Neuronal stem cell (in vitro differentiated cells): ENCODE measurements at regions not wholly inside any gene's neighbourhood (a gene's known extent, or its start where the extent isn't known, plus 50 kb on each side); places are given as distances from the start of the nearest gene placed in this dataset.

ENCODE experiments used
- DNase-seq: peaks from one replicate; pipeline ENCODE4 v3.0.0-alpha.2; 2013; ENCODE audit warnings: low spot score
- H2AFZ ChIP-seq: one replicate; pipeline ENCODE4 v1.6.1; 2013; ENCODE audit warnings: mild to moderate bottlenecking, low read length, inconsistent platforms
- H2AK5ac ChIP-seq: 2 replicates; pipeline ENCODE4 v1.6.1; 2013; ENCODE audit warnings: low read depth, mild to moderate bottlenecking, inconsistent platforms, low read length, moderate library complexity, mixed read lengths
- H2BK120ac ChIP-seq: 2 replicates; pipeline ENCODE4 v1.6.1; 2013; ENCODE audit warnings: low read depth, mild to moderate bottlenecking, inconsistent platforms, low read length, moderate library complexity, mixed read lengths
- H2BK12ac ChIP-seq: one replicate; pipeline ENCODE4 v1.6.1; 2013; ENCODE audit warnings: low read length, inconsistent platforms
- H2BK15ac ChIP-seq: 2 replicates; pipeline ENCODE4 v1.6.1; 2013; ENCODE audit warnings: mild to moderate bottlenecking, low read length, inconsistent platforms, mixed read lengths
- H2BK5ac ChIP-seq: one replicate; pipeline ENCODE4 v1.6.1; 2013; ENCODE audit warnings: inconsistent platforms, mild to moderate bottlenecking, low read length, moderate library complexity
- H3K14ac ChIP-seq: one replicate; pipeline ENCODE4 v1.6.1; 2013; ENCODE audit warnings: low read length, inconsistent platforms
- H3K18ac ChIP-seq: 2 replicates; pipeline ENCODE4 v1.6.1; 2013; ENCODE audit warnings: low read length, inconsistent platforms
- H3K23ac ChIP-seq: 2 replicates; pipeline ENCODE4 v1.6.1; 2013; ENCODE audit warnings: low read depth, mild to moderate bottlenecking, mixed read lengths, low read length, inconsistent platforms; ENCODE audit not compliant: poor library complexity
- H3K27ac ChIP-seq: replicated peaks from 3 replicates; pipeline ENCODE4 v1.5.1; 2013; ENCODE audit warnings: low read length, inconsistent platforms
- H3K27me3 ChIP-seq, 3 experiments: 2 replicates each; pipeline ENCODE4 v1.6.1; 2013; ENCODE audit warnings: low read length in 3 of 3, mild to moderate bottlenecking in 2 of 3, inconsistent platforms in 1 of 3, low read depth in 1 of 3, mixed read lengths in 1 of 3, moderate library complexity in 1 of 3; ENCODE audit not compliant: control insufficient read depth in 3 of 3, insufficient read depth in 3 of 3
- H3K36me3 ChIP-seq, 2 donors: replicated peaks in 1 of 2; 2 replicates each; pipeline ENCODE4 v1.6.1; 2013; ENCODE audit warnings: low read length in 2 of 2; ENCODE audit not compliant: control insufficient read depth in 2 of 2, insufficient read depth in 2 of 2
- H3K4ac ChIP-seq: 2 replicates; pipeline ENCODE4 v1.6.1; 2013; ENCODE audit warnings: inconsistent platforms, mild to moderate bottlenecking, low read length, moderate library complexity
- H3K4me1 ChIP-seq, 2 donors: 1 replicate in 1 of 2; 2 replicates in 1 of 2; pipeline ENCODE4 v1.6.1; 2013; ENCODE audit warnings: low read length in 2 of 2, low read depth in 1 of 2; ENCODE audit not compliant: control insufficient read depth in 2 of 2, insufficient read depth in 1 of 2
- H3K4me2 ChIP-seq: one replicate; pipeline ENCODE4 v1.6.1; 2013; ENCODE audit warnings: mild to moderate bottlenecking, low read length, inconsistent platforms; ENCODE audit not compliant: insufficient read depth, poor library complexity, severe bottlenecking
- H3K4me3 ChIP-seq, 2 donors: 2 replicates each; pipeline ENCODE4 v1.5.1; 2013; ENCODE audit warnings: low read length in 2 of 2, mild to moderate bottlenecking in 2 of 2, inconsistent platforms in 1 of 2, moderate library complexity in 1 of 2
- H3K79me1 ChIP-seq: one replicate; pipeline ENCODE4 v1.6.1; 2013; ENCODE audit warnings: low read depth, mild to moderate bottlenecking, inconsistent platforms, low read length, moderate library complexity
- H3K9ac ChIP-seq: one replicate; pipeline ENCODE4 v1.6.1; 2013; ENCODE audit warnings: mild to moderate bottlenecking, low read depth, low read length, inconsistent platforms; ENCODE audit not compliant: poor library complexity
- H3K9me3 ChIP-seq, 2 donors: replicated peaks in 1 of 2; 2 replicates each; pipeline versions ENCODE3 to v1.6.1; 2013; ENCODE audit warnings: low read length in 2 of 2, mild to moderate bottlenecking in 2 of 2, inconsistent platforms in 1 of 2, low read depth in 1 of 2, mixed read lengths in 1 of 2, moderate library complexity in 1 of 2; ENCODE audit not compliant: control insufficient read depth in 2 of 2, insufficient read depth in 1 of 2
- H4K8ac ChIP-seq: one replicate; pipeline ENCODE4 v1.6.1; 2013; ENCODE audit warnings: low read depth, mild to moderate bottlenecking, inconsistent platforms, low read length, moderate library complexity
- H4K91ac ChIP-seq: one replicate; pipeline ENCODE4 v1.6.1; 2013; ENCODE audit warnings: low read length, low read depth, mild to moderate bottlenecking, inconsistent platforms; ENCODE audit not compliant: poor library complexity
- WGBS, 2 donors: extraction: QIAGEN DNeasy Blood & Tissue Kit; methylation state at CpG; one replicate each; pipeline ENCODE4 v1.1.7; 2013; ENCODE audit warnings: missing lambda C conversion rate in 2 of 2, mixed read lengths in 1 of 2; ENCODE audit not compliant: insufficient read length in 2 of 2, insufficient replicate concordance in 1 of 2; ENCODE audit errors: extremely low coverage in 2 of 2; 5-methylcytosine and 5-hydroxymethylcytosine counted together

GRCh38 chr14:53621433-53621832 is 335.2 kb downstream of the BMP4 start:
- Histone ChIP-seq H3K14ac (no peak overlapping the region), H4K8ac (no peak overlapping the region), H3K4me3 (no peak overlapping the region), H3K4ac (no peak overlapping the region), H3K9me3 (no peaks in the 10 kb centered on the region), H3K27ac (no peak overlapping the region), H3K27me3 (no peaks in the 10 kb centered on the region), H2BK5ac (no peak overlapping the region), H3K4me1 (peaks cover 0 to 6% of the 10 kb centered on the region in 2 donors), H2BK120ac (no peak overlapping the region), H3K23ac (no peak overlapping the region), H2AK5ac (no peak overlapping the region), H3K4me2 (no peak overlapping the region), H3K18ac (no peak overlapping the region), H3K9ac (no peak overlapping the region), H2BK15ac (no peak overlapping the region), H2BK12ac (no peak overlapping the region), H3K36me3 (no peaks in the 10 kb centered on the region), H3K79me1 (no peaks in the 10 kb centered on the region), H4K91ac (no peak overlapping the region), H2AFZ (no peak overlapping the region)
- WGBS, 2 donors: no CpG with 5 or more reads among the region's 3 CpGs
- no peak for DNase-seq

- Histone ChIP-seq H3K4me1 (peaks cover 0 to 6% of the 10 kb centered on the region in 2 donors), H2AFZ (no peak overlapping the region), H2AK5ac (no peak overlapping the region), H3K23ac (no peak overlapping the region), H3K9me3 (no peaks in the 10 kb centered on the region), H3K27ac (no peak overlapping the region), H2BK120ac (no peak overlapping the region), H4K8ac (no peak overlapping the region), H3K4me2 (no peak overlapping the region), H2BK5ac (no peak overlapping the region), H3K27me3 (no peaks in the 10 kb centered on the region), H3K79me1 (no peaks in the 10 kb centered on the region), H3K18ac (no peak overlapping the region), H3K9ac (no peak overlapping the region), H2BK15ac (no peak overlapping the region), H3K14ac (no peak overlapping the region), H4K91ac (no peak overlapping the region), H3K4me3 (no peak overlapping the region), H3K36me3 (no peaks in the 10 kb centered on the region), H3K4ac (no peak overlapping the region), H2BK12ac (no peak overlapping the region)
- no CpG with 5 or more reads among the region's 1 CpG for WGBS, 2 donors
- DNase-seq: no peak
Observed at GRCh38 chr14:53620890-53621289, 335.7 kb downstream of the BMP4 start.

- no CpG with 5 or more reads among the region's 2 CpGs for WGBS, 2 donors
- no peaks in the 10 kb centered on the region for H3K27me3 ChIP-seq
- H3K36me3 ChIP-seq: no peaks in the 10 kb centered on the region
- no peak overlapping the region for H3K18ac ChIP-seq
- no peak overlapping the region for H3K23ac ChIP-seq
- no peak for DNase-seq
- no peak overlapping the region for H3K4ac ChIP-seq
- H3K4me2 ChIP-seq: no peak overlapping the region
- H4K91ac ChIP-seq: no peak overlapping the region
- no peak overlapping the region for H2AFZ ChIP-seq
- H3K4me1 ChIP-seq: peaks cover 0 to 6% of the 10 kb centered on the region in 2 donors
- H3K14ac ChIP-seq: no peak overlapping the region
- H3K4me3 ChIP-seq: no peak overlapping the region
- H2BK12ac ChIP-seq: no peak overlapping the region
- no peak overlapping the region for H2BK5ac ChIP-seq
- H3K9me3 ChIP-seq: no peaks in the 10 kb centered on the region
- no peak overlapping the region for H2BK120ac ChIP-seq
- no peak overlapping the region for H3K9ac ChIP-seq
- H3K27ac ChIP-seq: no peak overlapping the region
- H2AK5ac ChIP-seq: no peak overlapping the region
- H3K79me1 ChIP-seq: no peaks in the 10 kb centered on the region
- H4K8ac ChIP-seq: no peak overlapping the region
- H2BK15ac ChIP-seq: no peak overlapping the region
Observed at GRCh38 chr14:53620317-53620716, 336.3 kb downstream of the BMP4 start.

GRCh38 chr14:53619691-53620231 is 336.9 kb downstream of the BMP4 start:
- H2BK120ac ChIP-seq: no peak overlapping the region
- no peak overlapping the region for H3K4me3 ChIP-seq
- no peak overlapping the region for H2BK12ac ChIP-seq
- H2AFZ ChIP-seq: no peak overlapping the region
- H3K18ac ChIP-seq: no peak overlapping the region
- no peak overlapping the region for H2AK5ac ChIP-seq
- no peak overlapping the region for H3K9ac ChIP-seq
- no peak overlapping the region for H3K4me2 ChIP-seq
- no peak overlapping the region for H4K8ac ChIP-seq
- no peak overlapping the region for H3K14ac ChIP-seq
- no peaks in the 10 kb centered on the region for H3K27me3 ChIP-seq
- no peaks in the 10 kb centered on the region for H3K79me1 ChIP-seq
- H3K9me3 ChIP-seq: no peaks in the 10 kb centered on the region
- H2BK5ac ChIP-seq: no peak overlapping the region
- no peak overlapping the region for H3K4ac ChIP-seq
- no peak overlapping the region for H2BK15ac ChIP-seq
- peaks cover 0 to 6% of the 10 kb centered on the region in 2 donors for H3K4me1 ChIP-seq
- no peak for DNase-seq
- no peak overlapping the region for H3K23ac ChIP-seq
- no peaks in the 10 kb centered on the region for H3K36me3 ChIP-seq
- no peak overlapping the region for H3K27ac ChIP-seq
- WGBS, 2 donors: no CpG with 5 or more reads among the region's 3 CpGs
- H4K91ac ChIP-seq: no peak overlapping the region
